ENCODE measurements at regions not wholly inside any gene's neighbourhood (a gene's known extent, or its start where the extent isn't known, plus 50 kb on each side); places are given as distances from the start of the nearest gene placed in this dataset.
A peak's percentile ranks its signal among the peaks of the same experiment; 100 is the strongest.

GRCh38 chr5:162512935-162513565, 445.5 kb downstream of the GABRG2 start:
- ChIA-PET POLR2A (no interaction called here), CTCF (no interaction called here)
- intact Hi-C loops (cut with micrococcal nuclease): no loop called here
- H3K27me3 Mint-ChIP-seq (ENCODE audit: insufficient read depth, unreplicated experiment): no peaks in the 10 kb centered on the region
- H3K4me1 Mint-ChIP-seq (ENCODE audit: insufficient read depth, unreplicated experiment): peaks cover 16% of the 10 kb centered on the region
- peak; percentile 16 for DNase-seq (ENCODE audit: unreplicated experiment)
- no peak overlapping the region for H3K4me3 Mint-ChIP-seq (ENCODE audit: unreplicated experiment)
- H3K9me3 Mint-ChIP-seq (ENCODE audit: unreplicated experiment): peaks cover 21% of the 10 kb centered on the region
- H3K27ac Mint-ChIP-seq (ENCODE audit: low read depth, unreplicated experiment): peak overlapping the region; percentile 1
- no TSS peak for BruUV-seq (replicated peaks)
- no peak for TF ChIP-seq CTCF (IDR thresholded peaks at IDR 0.05; ENCODE audit: unreplicated experiment)
- no peaks in the 10 kb centered on the region for H3K36me3 Mint-ChIP-seq (ENCODE audit: insufficient read depth, unreplicated experiment)

- CTCF ChIA-PET: interaction anchor here (0.6 kb wide), 2 partner anchors 16 to 996 kb away, joined by 3 read pairs; no protein-coding TSS in a partner anchor
- BruUV-seq (replicated peaks): no TSS peak
- Mint-ChIP-seq H3K4me3 (ENCODE audit: unreplicated experiment) (no peak overlapping the region), H3K4me1 (ENCODE audit: insufficient read depth, unreplicated experiment) (peaks cover 16% of the 10 kb centered on the region), H3K27me3 (ENCODE audit: insufficient read depth, unreplicated experiment) (no peaks in the 10 kb centered on the region), H3K36me3 (ENCODE audit: insufficient read depth, unreplicated experiment) (no peaks in the 10 kb centered on the region), H3K27ac (ENCODE audit: low read depth, unreplicated experiment) (no peak overlapping the region), H3K9me3 (ENCODE audit: unreplicated experiment) (peaks cover 21% of the 10 kb centered on the region)
- POLR2A ChIA-PET: no interaction called here
- peak; percentile 13 for DNase-seq (ENCODE audit: unreplicated experiment)
- TF ChIP-seq CTCF (IDR thresholded peaks at IDR 0.05; ENCODE audit: unreplicated experiment): no peak
- intact Hi-C loops (cut with micrococcal nuclease): no loop called here
These were observed 446.5 kb downstream of the GABRG2 start for GRCh38 chr5:162514116-162514515.

GRCh38 chr5:162520878-162521277, 453.3 kb downstream of the GABRG2 start:
- Mint-ChIP-seq H3K27me3 (ENCODE audit: insufficient read depth, unreplicated experiment) (no peaks in the 10 kb centered on the region), H3K9me3 (ENCODE audit: unreplicated experiment) (peaks cover 40% of the 10 kb centered on the region), H3K4me3 (ENCODE audit: unreplicated experiment) (no peak overlapping the region), H3K27ac (ENCODE audit: low read depth, unreplicated experiment) (no peak overlapping the region), H3K4me1 (ENCODE audit: insufficient read depth, unreplicated experiment) (no peaks in the 10 kb centered on the region), H3K36me3 (ENCODE audit: insufficient read depth, unreplicated experiment) (no peaks in the 10 kb centered on the region)
- no peak for TF ChIP-seq CTCF (IDR thresholded peaks at IDR 0.05; ENCODE audit: unreplicated experiment)
- BruUV-seq (replicated peaks): no TSS peak
- intact Hi-C loops (cut with micrococcal nuclease): no loop called here
- ChIA-PET CTCF (interaction anchor here (0.9 kb wide), 1 partner anchor 9 kb away, joined by 3 read pairs; no protein-coding TSS in a partner anchor), POLR2A (interaction anchor here (0.6 kb wide), 1 partner anchor 18 kb away, joined by 4 read pairs; no protein-coding TSS in a partner anchor)
- no peak for DNase-seq (ENCODE audit: unreplicated experiment)

- CTCF ChIA-PET: interaction anchor here (0.5 to 1.1 kb wide), 4 partner anchors 10 to 818 kb away, joined by 3 to 4 read pairs (median 3); no protein-coding TSS in a partner anchor
- DNase-seq (ENCODE audit: unreplicated experiment): no peak
- no peak overlapping the region for H3K4me3 Mint-ChIP-seq (ENCODE audit: unreplicated experiment)
- intact Hi-C loops (cut with micrococcal nuclease): no loop called here
- H3K9me3 Mint-ChIP-seq (ENCODE audit: unreplicated experiment): peaks cover 8% of the 10 kb centered on the region
- H3K27me3 Mint-ChIP-seq (ENCODE audit: insufficient read depth, unreplicated experiment): no peaks in the 10 kb centered on the region
- no peak for TF ChIP-seq CTCF (IDR thresholded peaks at IDR 0.05; ENCODE audit: unreplicated experiment)
- no TSS peak for BruUV-seq (replicated peaks)
- POLR2A ChIA-PET: interaction anchor here (1.2 kb wide), 1 partner anchor 40 kb away, joined by 4 read pairs; no protein-coding TSS in a partner anchor
- peak overlapping the region; percentile 18 for H3K27ac Mint-ChIP-seq (ENCODE audit: low read depth, unreplicated experiment)
- peaks cover 19% of the 10 kb centered on the region for H3K4me1 Mint-ChIP-seq (ENCODE audit: insufficient read depth, unreplicated experiment)
- peaks cover 7% of the 10 kb centered on the region for H3K36me3 Mint-ChIP-seq (ENCODE audit: insufficient read depth, unreplicated experiment)
These were observed 461.6 kb downstream of the GABRG2 start for GRCh38 chr5:162529209-162529608.

Measured in MCF 10A (cell line).